Urinary bladder (tissue), 3 donors: ENCODE measurements at regions not wholly inside any gene's neighbourhood (a gene's known extent, or its start where the extent isn't known, plus 50 kb on each side); places are given as distances from the start of the nearest gene placed in this dataset.

Source experiments
- DNase-seq: peaks from one replicate; pipeline ENCODE4 v3.0.0-alpha.2; 2015; ENCODE audit errors: extremely low spot score
- H3K27ac ChIP-seq: one replicate; pipeline ENCODE4 v1.5.1; 2013; ENCODE audit warnings: low read depth, mild to moderate bottlenecking, moderate library complexity
- H3K36me3 ChIP-seq: one replicate; pipeline ENCODE4 v1.6.1; 2013; ENCODE audit warnings: mild to moderate bottlenecking, moderate library complexity; ENCODE audit not compliant: insufficient read depth
- H3K4me1 ChIP-seq: one replicate; pipeline ENCODE4 v1.6.1; 2013; ENCODE audit warnings: mild to moderate bottlenecking, moderate library complexity; ENCODE audit not compliant: insufficient read depth
- H3K4me3 ChIP-seq: one replicate; pipeline ENCODE4 v1.5.1; 2013; ENCODE audit warnings: low read depth, low read length
- WGBS: extraction: QIAGEN DNeasy Blood & Tissue Kit; methylation state at CpG from one replicate; pipeline ENCODE4 v1.1.7; 2013; 5-methylcytosine and 5-hydroxymethylcytosine counted together
- donor health status: healthy with polysubstance abuse.
- donor health status: healthy.

GRCh38 chr7:3094701-3095445 lies 51.2 kb upstream of the CARD11 start:
- Histone ChIP-seq H3K27ac (no peak overlapping the region), H3K36me3 (no peaks in the 10 kb centered on the region), H3K4me1 (no peaks in the 10 kb centered on the region), H3K4me3 (no peak overlapping the region)
- 71% methylated on average over 23 of the region's 23 CpGs for WGBS
- no peak for DNase-seq

GRCh38 chr7:3097734-3098133 lies 54.1 kb upstream of the CARD11 start:
- DNase-seq: no peak
- Histone ChIP-seq H3K27ac (no peak overlapping the region), H3K36me3 (no peaks in the 10 kb centered on the region), H3K4me1 (no peaks in the 10 kb centered on the region), H3K4me3 (no peak overlapping the region)
- WGBS: 98% methylated on average over 1 of the region's 1 CpG

DNA sequence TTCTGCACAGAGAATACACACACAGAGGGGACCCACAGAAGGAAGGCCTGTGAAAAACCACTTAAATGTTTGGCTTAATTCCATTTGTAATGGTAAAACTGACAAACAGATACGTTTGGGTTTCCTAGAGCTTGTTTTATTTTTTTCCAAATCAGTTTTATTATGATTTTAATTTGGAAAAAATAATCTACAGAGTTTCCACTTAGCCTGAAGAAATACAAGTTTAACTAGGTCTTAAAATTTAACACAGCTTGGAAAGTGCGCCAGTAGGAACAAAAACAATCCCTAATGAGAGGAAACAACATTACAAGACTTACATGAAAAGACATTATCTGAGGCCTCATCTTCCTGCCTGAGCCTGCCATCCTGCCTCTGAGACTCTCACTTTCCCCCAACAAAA lies 58.5 kb upstream of the CARD11 start:
- H3K4me1 ChIP-seq: no peaks in the 10 kb centered on the region
- H3K4me3 ChIP-seq: no peak overlapping the region
- no peak overlapping the region for H3K27ac ChIP-seq
- no peaks in the 10 kb centered on the region for H3K36me3 ChIP-seq
- DNase-seq: peak; percentile 55
- 45% methylated on average over 2 of the region's 2 CpGs for WGBS

DNA sequence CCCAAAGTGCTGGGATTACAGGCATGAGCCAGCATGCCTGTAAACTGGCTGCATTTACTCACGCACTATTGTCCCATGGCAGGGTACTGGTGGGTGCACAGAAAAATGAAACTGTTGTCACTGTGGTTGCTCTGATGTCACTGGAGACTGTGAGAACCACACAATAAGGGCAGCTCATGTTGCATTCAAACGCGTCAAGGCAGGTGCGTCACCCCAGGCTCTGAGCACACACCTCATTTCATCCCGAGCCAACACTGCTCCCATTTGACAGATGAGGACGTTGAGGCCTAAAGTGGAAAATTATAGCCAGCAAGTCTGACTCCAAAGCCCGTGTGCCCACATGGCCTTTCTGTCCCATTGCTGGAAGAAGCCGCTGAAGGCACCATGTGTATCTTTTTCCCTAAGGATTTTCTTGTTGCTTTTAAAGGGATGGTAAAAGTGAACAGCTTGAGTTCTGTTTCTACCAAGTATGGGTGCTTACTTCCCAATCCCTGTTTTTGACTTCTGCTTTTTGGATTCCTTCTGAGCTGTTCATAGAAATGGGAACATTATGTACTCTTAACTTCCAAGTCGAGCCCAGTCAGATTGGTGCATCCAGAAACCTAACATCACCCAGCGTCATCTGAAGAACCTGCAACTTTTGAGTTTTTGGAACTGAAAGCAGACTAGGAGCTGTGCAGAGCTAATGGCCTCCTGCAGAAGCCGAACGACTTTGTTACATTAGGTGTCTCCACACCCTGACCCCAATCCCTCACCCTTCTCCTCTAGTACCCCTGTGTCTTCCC lies 60.1 kb upstream of the CARD11 start:
- no peak for DNase-seq
- H3K4me1 ChIP-seq: no peaks in the 10 kb centered on the region
- 92% methylated on average over 12 of the region's 12 CpGs for WGBS
- H3K36me3 ChIP-seq: no peaks in the 10 kb centered on the region
- no peak overlapping the region for H3K4me3 ChIP-seq
- H3K27ac ChIP-seq: no peak overlapping the region

DNA sequence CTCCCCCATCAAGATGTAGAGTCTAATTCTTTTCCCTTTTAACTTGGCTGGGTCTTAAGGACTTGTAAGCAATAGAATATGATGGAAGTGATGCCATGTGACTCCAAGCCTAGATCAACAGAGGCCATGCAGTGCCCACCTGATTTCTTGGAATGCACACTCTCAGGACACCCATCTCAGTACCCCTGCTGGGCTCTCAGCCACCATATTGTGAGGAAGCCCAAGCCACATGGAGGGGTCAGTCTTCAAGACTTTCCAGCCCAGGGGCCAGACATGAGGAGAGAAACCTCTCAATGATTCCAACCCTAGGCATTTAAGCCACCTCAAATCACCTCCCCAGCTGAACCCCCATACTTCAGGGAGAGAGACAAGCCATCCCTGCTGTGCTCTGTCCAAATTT lies 62.2 kb upstream of the CARD11 start:
- Histone ChIP-seq H3K4me1 (no peaks in the 10 kb centered on the region), H3K4me3 (no peak overlapping the region), H3K27ac (no peak overlapping the region), H3K36me3 (no peaks in the 10 kb centered on the region)
- DNase-seq: no peak

GRCh38 chr7:3106361-3106826 lies 62.7 kb upstream of the CARD11 start:
- H3K27ac ChIP-seq: no peak overlapping the region
- H3K4me1 ChIP-seq: no peaks in the 10 kb centered on the region
- WGBS: 72% methylated on average over 2 of the region's 2 CpGs
- no peak overlapping the region for H3K4me3 ChIP-seq
- DNase-seq: no peak
- no peaks in the 10 kb centered on the region for H3K36me3 ChIP-seq

DNA sequence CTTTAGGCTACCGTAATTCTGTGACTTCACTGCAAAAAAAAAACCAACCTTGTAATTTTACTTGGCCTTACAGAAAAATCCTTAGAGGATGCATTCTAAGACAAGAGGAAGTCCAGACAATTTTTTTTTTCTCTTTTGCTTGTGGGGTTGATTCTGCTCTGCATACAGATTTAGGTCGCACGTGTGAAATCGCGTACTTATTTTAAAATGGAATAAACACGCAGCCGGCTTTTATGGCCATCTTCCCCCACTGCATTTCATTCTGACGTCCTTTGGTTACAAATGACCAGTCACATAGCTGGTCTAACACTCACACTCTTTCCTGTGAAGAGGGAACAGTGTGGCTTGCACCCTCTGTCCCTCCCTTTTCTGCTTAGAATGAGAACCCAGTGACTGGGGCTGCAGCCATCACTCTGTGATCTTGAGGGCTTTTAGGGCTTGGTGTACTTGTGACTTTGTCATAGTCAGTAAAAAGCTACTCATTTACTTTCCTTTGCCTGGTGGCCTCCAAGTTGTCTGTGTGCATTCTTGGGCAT lies 63.6 kb upstream of the CARD11 start:
- WGBS: 68% methylated on average over 8 of the region's 8 CpGs
- Histone ChIP-seq H3K4me3 (no peak overlapping the region), H3K36me3 (no peaks in the 10 kb centered on the region), H3K4me1 (no peaks in the 10 kb centered on the region), H3K27ac (no peak overlapping the region)
- DNase-seq: no peak

GRCh38 chr7:3107889-3108570 lies 64.4 kb upstream of the CARD11 start:
- no peaks in the 10 kb centered on the region for H3K36me3 ChIP-seq
- DNase-seq: no peak
- no peak overlapping the region for H3K4me3 ChIP-seq
- 84% methylated on average over 8 of the region's 8 CpGs for WGBS
- no peaks in the 10 kb centered on the region for H3K4me1 ChIP-seq
- no peak overlapping the region for H3K27ac ChIP-seq

DNA sequence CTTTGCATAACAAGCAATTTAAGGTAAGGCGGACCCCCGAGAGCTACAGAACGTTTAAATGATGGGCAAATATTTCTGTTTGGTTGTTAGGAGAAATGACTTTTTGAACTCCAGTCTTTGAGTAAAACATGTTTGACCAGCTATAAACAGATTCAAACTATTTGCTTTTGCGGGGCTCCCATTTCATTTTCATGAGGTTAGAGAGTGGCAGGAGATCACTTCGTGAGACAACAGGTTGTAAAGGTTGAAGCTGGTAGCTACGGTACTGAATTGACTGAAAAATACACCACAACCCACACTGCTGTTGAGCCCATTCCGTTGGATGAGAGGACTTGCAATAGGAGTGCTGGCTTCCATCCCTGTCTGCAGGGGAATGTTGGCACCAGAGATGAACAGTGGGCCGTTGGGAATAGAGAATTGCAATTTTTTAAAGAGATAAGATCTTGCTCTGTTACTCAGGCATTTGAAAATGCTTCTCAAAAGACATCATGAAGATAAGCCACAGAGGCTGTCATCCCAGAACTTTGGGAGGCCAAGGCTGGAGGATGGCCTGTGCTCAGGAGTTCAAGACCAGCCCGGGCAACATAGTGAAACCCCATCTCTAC lies 65.7 kb upstream of the CARD11 start:
- no peak overlapping the region for H3K4me3 ChIP-seq
- H3K27ac ChIP-seq: no peak overlapping the region
- no peaks in the 10 kb centered on the region for H3K4me1 ChIP-seq
- no peaks in the 10 kb centered on the region for H3K36me3 ChIP-seq
- 33% methylated on average over 9 of the region's 9 CpGs for WGBS
- peak; percentile 79 for DNase-seq

DNA sequence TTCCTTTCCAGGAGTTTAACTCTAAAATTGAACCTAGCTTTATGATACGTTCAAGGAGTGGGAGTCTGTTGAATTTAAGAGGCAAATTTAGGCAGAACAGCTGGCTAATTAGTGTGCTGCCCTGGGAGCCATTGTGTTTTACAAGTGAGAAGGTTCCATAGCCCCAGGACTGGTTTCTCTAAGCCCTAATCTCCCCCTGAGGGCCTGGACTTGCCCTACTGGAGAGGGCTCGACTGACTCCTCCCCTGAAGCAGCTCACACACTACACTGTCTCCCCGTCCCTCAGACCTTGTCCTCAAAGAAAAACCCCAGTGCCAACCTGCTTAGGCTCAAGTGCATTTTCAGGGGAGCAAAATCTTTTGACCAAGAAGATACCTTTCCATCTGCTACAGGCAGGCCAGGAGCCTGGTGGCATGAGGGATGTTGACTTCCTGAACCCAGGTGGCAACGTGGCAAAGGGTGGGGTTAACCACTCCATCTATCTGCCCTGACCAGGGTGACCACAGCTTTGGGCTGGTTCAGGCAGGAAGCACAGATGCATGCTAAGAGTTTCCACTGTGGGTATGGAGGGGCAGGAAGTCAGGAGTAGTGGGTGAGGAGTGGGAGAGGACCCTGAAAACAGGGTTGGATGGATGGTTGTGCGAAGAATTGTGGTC lies 68.9 kb upstream of the CARD11 start:
- H3K4me3 ChIP-seq: no peak overlapping the region
- WGBS: 48% methylated on average over 5 of the region's 5 CpGs
- H3K36me3 ChIP-seq: no peaks in the 10 kb centered on the region
- H3K27ac ChIP-seq: no peak overlapping the region
- DNase-seq: no peak
- no peaks in the 10 kb centered on the region for H3K4me1 ChIP-seq

GRCh38 chr7:3114917-3115316 lies 71.2 kb upstream of the CARD11 start:
- WGBS: 67% methylated on average over 5 of the region's 5 CpGs
- no peaks in the 10 kb centered on the region for H3K36me3 ChIP-seq
- DNase-seq: no peak
- no peak overlapping the region for H3K27ac ChIP-seq
- no peaks in the 10 kb centered on the region for H3K4me1 ChIP-seq
- no peak overlapping the region for H3K4me3 ChIP-seq

DNA sequence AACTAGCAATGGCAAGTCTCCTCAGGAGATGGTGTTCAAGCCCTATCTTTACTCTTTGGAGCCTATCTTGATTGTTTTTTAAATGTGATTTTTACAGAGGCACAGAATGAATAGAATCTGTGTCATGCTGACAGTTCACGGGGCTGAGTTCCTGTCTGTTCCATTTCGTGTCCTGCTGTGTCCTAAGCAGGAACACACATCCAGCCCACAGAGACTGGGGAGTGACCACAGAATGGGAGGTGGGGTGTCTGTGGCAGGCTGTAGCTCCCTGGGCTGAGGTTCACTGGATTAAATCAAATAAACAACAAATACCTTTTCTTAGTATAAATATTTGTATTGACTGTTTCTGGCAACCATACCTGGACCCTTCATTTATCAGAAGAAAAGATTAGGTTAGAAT lies 73.4 kb upstream of the CARD11 start:
- H3K36me3 ChIP-seq: no peaks in the 10 kb centered on the region
- no peak for DNase-seq
- H3K27ac ChIP-seq: no peak overlapping the region
- H3K4me1 ChIP-seq: no peaks in the 10 kb centered on the region
- 19% methylated on average over 2 of the region's 2 CpGs for WGBS
- no peak overlapping the region for H3K4me3 ChIP-seq
